ENCODE measurements at regions not wholly inside any gene's neighbourhood (a gene's known extent, or its start where the extent isn't known, plus 50 kb on each side); places are given as distances from the start of the nearest gene placed in this dataset.
"Not testable (repeated sequence)": the region's sequence is repeated elsewhere in the genome, so short reads cannot be mapped to it uniquely, and the experiment has no call there.

GRCh38 chr3:191915712-191916111 is 454.7 kb downstream of the PYDC2 start:
- H3K4me3 Mint-ChIP-seq, result no peak overlapping the region
- no peaks in the 10 kb centered on the region for H3K9me3 Mint-ChIP-seq
- H3K4me1 Mint-ChIP-seq, result no peaks in the 10 kb centered on the region
- DNase-seq (ENCODE audit: low read depth, low spot score), result no peak
- no peaks in the 10 kb centered on the region for H3K27me3 Mint-ChIP-seq (ENCODE audit: low read depth)
- TF ChIP-seq CTCF (conservative IDR thresholded peaks at IDR 0.05), result no peak
- H3K27ac Mint-ChIP-seq (ENCODE audit: unreplicated experiment), result no peak overlapping the region
- H3K36me3 Mint-ChIP-seq (ENCODE audit: low read depth), result no peaks in the 10 kb centered on the region

GRCh38 chr3:191919491-191920026 is 458.6 kb downstream of the PYDC2 start:
- Mint-ChIP-seq H3K4me3 (no peak overlapping the region), H3K9me3 (no peaks in the 10 kb centered on the region), H3K36me3 (ENCODE audit: low read depth) (no peaks in the 10 kb centered on the region), H3K27ac (ENCODE audit: unreplicated experiment) (no peak overlapping the region), H3K27me3 (ENCODE audit: low read depth) (no peaks in the 10 kb centered on the region), H3K4me1 (no peaks in the 10 kb centered on the region)
- TF ChIP-seq CTCF (conservative IDR thresholded peaks at IDR 0.05), result no peak
- DNase-seq (ENCODE audit: low read depth, low spot score), result no peak

- DNase-seq (ENCODE audit: low read depth, low spot score), result no peak
- no peaks in the 10 kb centered on the region for H3K27me3 Mint-ChIP-seq (ENCODE audit: low read depth)
- no peak overlapping the region for H3K27ac Mint-ChIP-seq (ENCODE audit: unreplicated experiment)
- H3K4me3 Mint-ChIP-seq, result no peak overlapping the region
- no peaks in the 10 kb centered on the region for H3K4me1 Mint-ChIP-seq
- H3K9me3 Mint-ChIP-seq, result no peaks in the 10 kb centered on the region
- H3K36me3 Mint-ChIP-seq (ENCODE audit: low read depth), result no peaks in the 10 kb centered on the region
- TF ChIP-seq CTCF (conservative IDR thresholded peaks at IDR 0.05), result no peak
These were observed 461.6 kb downstream of the PYDC2 start for GRCh38 chr3:191922570-191922969.

GRCh38 chr3:191927183-191927817 is 466.3 kb downstream of the PYDC2 start:
- H3K27ac Mint-ChIP-seq (ENCODE audit: unreplicated experiment); H3K4me1 Mint-ChIP-seq; H3K36me3 Mint-ChIP-seq (ENCODE audit: low read depth); H3K9me3 Mint-ChIP-seq; H3K4me3 Mint-ChIP-seq; DNase-seq (ENCODE audit: low read depth, low spot score); H3K27me3 Mint-ChIP-seq (ENCODE audit: low read depth): not testable (repeated sequence)

- not testable (repeated sequence) for H3K27ac Mint-ChIP-seq (ENCODE audit: unreplicated experiment); H3K36me3 Mint-ChIP-seq (ENCODE audit: low read depth); H3K9me3 Mint-ChIP-seq; H3K4me3 Mint-ChIP-seq; H3K27me3 Mint-ChIP-seq (ENCODE audit: low read depth); H3K4me1 Mint-ChIP-seq; DNase-seq (ENCODE audit: low read depth, low spot score)
These were observed 467.0 kb downstream of the PYDC2 start for GRCh38 chr3:191927998-191928397.

GRCh38 chr3:191944835-191945234 is 483.9 kb downstream of the PYDC2 start:
- H3K9me3 Mint-ChIP-seq, result no peaks in the 10 kb centered on the region
- H3K27me3 Mint-ChIP-seq (ENCODE audit: low read depth), result no peaks in the 10 kb centered on the region
- no peak for DNase-seq (ENCODE audit: low read depth, low spot score)
- no peak for TF ChIP-seq CTCF (conservative IDR thresholded peaks at IDR 0.05)
- H3K36me3 Mint-ChIP-seq (ENCODE audit: low read depth), result no peaks in the 10 kb centered on the region
- H3K4me3 Mint-ChIP-seq, result no peak overlapping the region
- H3K4me1 Mint-ChIP-seq, result no peaks in the 10 kb centered on the region
- H3K27ac Mint-ChIP-seq (ENCODE audit: unreplicated experiment), result no peak overlapping the region
